OCI-LY7 (cell line): ENCODE measurements at regions not wholly inside any gene's neighbourhood (a gene's known extent, or its start where the extent isn't known, plus 50 kb on each side); places are given as distances from the start of the nearest gene placed in this dataset.

ENCODE experiments used
- BruUV-seq: library from RNA; stranded (reverse); fragments of 400-500 nt; replicated peaks from 2 replicates; lab custom pipeline; 2021; lab: Mats Ljungman, UMichigan
- CTCF ChIA-PET: fragments of 300-600 bp; sonication (Branson Sonifier 250); formaldehyde crosslinking; loops from one replicate; lab custom pipeline; 2022; ENCODE audit warnings: antibody characterized with exemption; ENCODE audit not compliant: unreplicated experiment; lab: Charles Lee
- POLR2A ChIA-PET: fragments of 300-600 bp; sonication (Branson Sonifier 250); formaldehyde crosslinking; loops from one replicate; lab custom pipeline; 2022; ENCODE audit warnings: antibody characterized with exemption; lab: Charles Lee
- DNase-seq: peaks from one replicate; pipeline ENCODE4 v3.0.0-alpha.2; 2015; ENCODE audit warnings: low spot score
- H2AFZ ChIP-seq: fragments of 200-600 bp; sonication (generic), shearing (Covaris generic); 2 replicates; pipeline ENCODE4 v1.6.1; 2014; ENCODE audit warnings: mild to moderate bottlenecking, antibody characterized with exemption, low read length, moderate library complexity
- H3K27ac ChIP-seq: fragments of 200-600 bp; sonication (generic); 2 replicates; pipeline ENCODE4 v1.5.1; 2014; ENCODE audit warnings: mixed run types, low read depth, mild to moderate bottlenecking, moderate library complexity, low read length, inconsistent platforms; ENCODE audit not compliant: poor library complexity, severe bottlenecking
- H3K36me3 ChIP-seq: fragments of 200-600 bp; sonication (generic); 2 replicates; pipeline ENCODE4 v1.6.1; 2014; ENCODE audit warnings: mild to moderate bottlenecking, antibody characterized with exemption, low read length, moderate library complexity, mixed read lengths; ENCODE audit not compliant: insufficient read depth
- H3K4me1 ChIP-seq: fragments of 200-600 bp; sonication (generic); 2 replicates; pipeline ENCODE4 v1.5.1; 2014; ENCODE audit warnings: mild to moderate bottlenecking, low read length; ENCODE audit not compliant: insufficient read depth, poor library complexity, severe bottlenecking
- H3K4me2 ChIP-seq: fragments of 200-600 bp; sonication (generic); 2 replicates; pipeline ENCODE4 v1.6.1; 2014; ENCODE audit warnings: mild to moderate bottlenecking, low read length
- H3K4me3 ChIP-seq: fragments of 200-600 bp; sonication (generic); 2 replicates; pipeline ENCODE4 v1.5.1; 2014; ENCODE audit warnings: mild to moderate bottlenecking, low read depth, low read length; ENCODE audit not compliant: poor library complexity, severe bottlenecking
- H3K79me2 ChIP-seq: fragments of 200-600 bp; sonication (generic); 2 replicates; pipeline ENCODE4 v1.6.1; 2016; ENCODE audit warnings: low read depth, mild to moderate bottlenecking, low read length, moderate library complexity, mixed read lengths; ENCODE audit not compliant: insufficient read depth
- H3K9me2 ChIP-seq: fragments of 200-600 bp; sonication (generic); 2 replicates; pipeline ENCODE4 v1.6.1; 2016; ENCODE audit warnings: mild to moderate bottlenecking, low read length, mixed read lengths; ENCODE audit not compliant: insufficient read depth
- H3K9me3 ChIP-seq: fragments of 200-600 bp; sonication (generic); 2 replicates; pipeline ENCODE4 v1.6.1; 2014; ENCODE audit warnings: mild to moderate bottlenecking, mixed run types, low read length, mixed read lengths
- H4K20me1 ChIP-seq: fragments of 200-600 bp; sonication (generic); 2 replicates; pipeline ENCODE4 v1.6.1; 2014; ENCODE audit warnings: mild to moderate bottlenecking, antibody characterized with exemption, low read length, moderate library complexity, mixed read lengths; ENCODE audit not compliant: insufficient read depth
- CTCF ChIP-seq: fragments of 200-600 bp; sonication (generic); conservative IDR thresholded peaks from 2 replicates; pipeline ENCODE4 v1.5.1; 2014; ENCODE audit warnings: mild to moderate bottlenecking, antibody characterized with exemption, low read length, moderate library complexity, mixed read lengths
- EZH2phosphoT487 ChIP-seq: fragments of 200-600 bp; sonication (generic); IDR thresholded peaks from 2 replicates; pipeline ENCODE4 v1.6.1; 2018; ENCODE audit warnings: low read depth, borderline replicate concordance, mild to moderate bottlenecking, mixed run types, antibody characterized with exemption, low read length, moderate library complexity, mixed read lengths
- intact Hi-C: fragments of 100-400 bp; cut with micrococcal nuclease; formaldehyde crosslinking; loops from one replicate; pipeline ENCODE4 v1.10.0; 2022; ENCODE audit not compliant: unreplicated experiment

GRCh38 chr2:81670885-81671284 is 1366.3 kb upstream of the LRRTM1 start:
- Histone ChIP-seq H3K36me3 (no peaks in the 10 kb centered on the region), H3K4me2 (no peak overlapping the region), H3K9me2 (no peaks in the 10 kb centered on the region), H3K9me3 (no peaks in the 10 kb centered on the region), H3K27ac (no peak overlapping the region), H3K4me1 (no peaks in the 10 kb centered on the region), H3K79me2 (no peaks in the 10 kb centered on the region), H3K4me3 (no peak overlapping the region), H4K20me1 (no peaks in the 10 kb centered on the region), H2AFZ (no peak overlapping the region)
- DNase-seq: no peak
- ChIA-PET CTCF (no interaction called here), POLR2A (no interaction called here)
- intact Hi-C loops: loop anchor here (10.0 kb wide), 1 partner anchor 456 kb away; no protein-coding TSS in a partner anchor
- BruUV-seq: no TSS peak
- TF ChIP-seq CTCF (no peak), EZH2phosphoT487 (no peak)

- no peak overlapping the region for H3K27ac ChIP-seq
- no peak for DNase-seq
- no peak for TF ChIP-seq CTCF
- TF ChIP-seq EZH2phosphoT487: no peak
- no TSS peak for BruUV-seq
- H3K9me2 ChIP-seq: no peaks in the 10 kb centered on the region
- H3K9me3 ChIP-seq: 0 out of 2 replicates have a peak, but pooled peaks cover 5% of the 10 kb centered on the region
- POLR2A ChIA-PET: interaction anchor here (0.7 kb wide), 1 partner anchor 311 kb away, joined by 4 read pairs; no protein-coding TSS in a partner anchor
- no peak overlapping the region for H2AFZ ChIP-seq
- H3K79me2 ChIP-seq: no peaks in the 10 kb centered on the region
- no peaks in the 10 kb centered on the region for H3K4me1 ChIP-seq
- intact Hi-C loops: no loop called here
- no peak overlapping the region for H3K4me3 ChIP-seq
- CTCF ChIA-PET: no interaction called here
- no peaks in the 10 kb centered on the region for H3K36me3 ChIP-seq
- H3K4me2 ChIP-seq: no peak overlapping the region
- H4K20me1 ChIP-seq: no peaks in the 10 kb centered on the region
These were observed 1356.5 kb upstream of the LRRTM1 start for GRCh38 chr2:81661081-81661480.

- Histone ChIP-seq H3K4me1 (no peaks in the 10 kb centered on the region), H3K36me3 (no peaks in the 10 kb centered on the region), H3K9me3 (0 out of 2 replicates have a peak, but pooled peaks cover 5% of the 10 kb centered on the region), H3K79me2 (no peaks in the 10 kb centered on the region), H4K20me1 (no peaks in the 10 kb centered on the region), H3K27ac (no peak overlapping the region), H3K9me2 (no peaks in the 10 kb centered on the region), H3K4me2 (no peak overlapping the region), H3K4me3 (no peak overlapping the region), H2AFZ (no peak overlapping the region)
- no peak for TF ChIP-seq EZH2phosphoT487
- no peak for TF ChIP-seq CTCF
- intact Hi-C loops: no loop called here
- DNase-seq: no peak
- ChIA-PET POLR2A (no interaction called here), CTCF (no interaction called here)
- BruUV-seq: no TSS peak
These were observed 1353.7 kb upstream of the LRRTM1 start for GRCh38 chr2:81658227-81658626.
